ENCODE measurements at regions not wholly inside any gene's neighbourhood (a gene's known extent, or its start where the extent isn't known, plus 50 kb on each side); places are given as distances from the start of the nearest gene placed in this dataset.

- TF ChIP-seq CTCF (IDR thresholded peaks at IDR 0.05; ENCODE audit: low read length) (no peak), EZH2 (optimal IDR thresholded peaks at IDR 0.05; ENCODE audit: low read depth, low read length) (no peak), EZH2phosphoT487 (IDR thresholded peaks at IDR 0.05; ENCODE audit: low read length) (no peak)
These were observed 92.1 kb upstream of the IER5L start for GRCh38 chr9:129270205-129270604.

Data from MM.1S (cell line).